OCI-LY1 (cell line): ENCODE measurements at regions not wholly inside any gene's neighbourhood (a gene's known extent, or its start where the extent isn't known, plus 50 kb on each side); places are given as distances from the start of the nearest gene placed in this dataset.
"Not testable (repeated sequence)": the region's sequence is repeated elsewhere in the genome, so short reads cannot be mapped to it uniquely, and the experiment has no call there.

Source experiments
- H2AFZ ChIP-seq: fragments of 200-600 bp; sonication (generic), shearing (Covaris generic); 2 replicates; pipeline ENCODE4 v1.6.0; 2014; ENCODE audit warnings: antibody characterized with exemption, mild to moderate bottlenecking, low read length
- H3F3A ChIP-seq: fragments of 200-600 bp; sonication (generic), shearing (Covaris generic); 2 replicates; pipeline ENCODE4 v1.6.0; 2014; ENCODE audit warnings: mild to moderate bottlenecking, antibody characterized with exemption, low read length, moderate library complexity; ENCODE audit not compliant: insufficient read depth
- H3K27ac ChIP-seq: fragments of 200-600 bp; sonication (generic); 2 replicates; pipeline ENCODE4 v1.5.1; 2014; ENCODE audit warnings: low read length, mixed run types, mild to moderate bottlenecking, low read depth; ENCODE audit not compliant: poor library complexity, severe bottlenecking
- H3K27me3 ChIP-seq: fragments of 200-600 bp; sonication (generic); 2 replicates; pipeline ENCODE4 v1.6.0; 2014; ENCODE audit warnings: antibody characterized with exemption, mild to moderate bottlenecking, low read length, moderate library complexity; ENCODE audit not compliant: insufficient read depth
- H3K36me3 ChIP-seq: fragments of 200-600 bp; sonication (generic); 2 replicates; pipeline ENCODE4 v1.6.1; 2014; ENCODE audit warnings: mild to moderate bottlenecking, antibody characterized with exemption, low read length, moderate library complexity, mixed read lengths; ENCODE audit not compliant: insufficient read depth
- H3K4me1 ChIP-seq: fragments of 200-600 bp; sonication (generic); 2 replicates; pipeline ENCODE4 v1.5.1; 2014; ENCODE audit warnings: mild to moderate bottlenecking, low read length, moderate library complexity; ENCODE audit not compliant: insufficient read depth, severe bottlenecking
- H3K4me2 ChIP-seq: fragments of 200-600 bp; sonication (generic), shearing (Covaris generic); 2 replicates; pipeline ENCODE4 v1.6.1; 2014; ENCODE audit warnings: low read length
- H3K4me3 ChIP-seq: fragments of 200-600 bp; sonication (generic); 2 replicates; pipeline ENCODE4 v1.5.1; 2014; ENCODE audit warnings: low read length, low read depth, mild to moderate bottlenecking, mixed read lengths; ENCODE audit not compliant: poor library complexity, severe bottlenecking
- H3K79me2 ChIP-seq: fragments of 200-600 bp; shearing (Covaris generic); 2 replicates; pipeline ENCODE4 v1.6.1; 2016; ENCODE audit warnings: mixed run types, low read length, mixed read lengths; ENCODE audit not compliant: insufficient read depth
- H3K9ac ChIP-seq: fragments of 200-600 bp; sonication (generic), shearing (Covaris generic); 2 replicates; pipeline ENCODE4 v1.6.1; 2014; ENCODE audit warnings: mild to moderate bottlenecking, low read length, mixed read lengths
- H3K9me2 ChIP-seq: fragments of 200-600 bp; sonication (generic), shearing (Covaris generic); 2 replicates; pipeline ENCODE4 v1.6.1; 2014; ENCODE audit warnings: low read depth, mild to moderate bottlenecking, low read length, mixed read lengths
- H3K9me3 ChIP-seq: fragments of 200-600 bp; shearing (Covaris generic); 2 replicates; pipeline ENCODE4 v1.6.1; 2014; ENCODE audit warnings: low read length, mixed read lengths
- H4K20me1 ChIP-seq: fragments of 200-600 bp; sonication (generic), shearing (Covaris generic); 2 replicates; pipeline ENCODE4 v1.6.0; 2016; ENCODE audit warnings: mild to moderate bottlenecking, low read length; ENCODE audit not compliant: insufficient read depth
- EZH2 ChIP-seq: fragments of 200-600 bp; sonication (generic), shearing (Covaris generic); IDR thresholded peaks from 2 replicates; pipeline ENCODE4 v1.8.0; 2017; ENCODE audit warnings: borderline replicate concordance, mixed run types, mild to moderate bottlenecking, antibody characterized with exemption, low read length, moderate library complexity, mixed read lengths
- TF ChIP-seq, protein P1 (sequence below): fragments of 200-600 bp; sonication (generic), shearing (Covaris generic); IDR thresholded peaks from 2 replicates; pipeline ENCODE4 v1.5.1; 2017; ENCODE audit warnings: mild to moderate bottlenecking, antibody characterized with exemption, low read length, moderate library complexity, mixed read lengths

- Histone ChIP-seq H2AFZ (no peak overlapping the region), H3K4me1 (no peaks in the 10 kb centered on the region), H3K9me2 (no peaks in the 10 kb centered on the region), H4K20me1 (no peaks in the 10 kb centered on the region), H3F3A (no peaks in the 10 kb centered on the region), H3K9ac (no peak overlapping the region), H3K36me3 (no peaks in the 10 kb centered on the region), H3K4me2 (no peak overlapping the region), H3K9me3 (no peaks in the 10 kb centered on the region), H3K27ac (no peak overlapping the region), H3K4me3 (no peak overlapping the region), H3K79me2 (no peaks in the 10 kb centered on the region), H3K27me3 (no peaks in the 10 kb centered on the region)
- TF ChIP-seq EZH2, result no peak
- TF ChIP-seq, protein P1, sequence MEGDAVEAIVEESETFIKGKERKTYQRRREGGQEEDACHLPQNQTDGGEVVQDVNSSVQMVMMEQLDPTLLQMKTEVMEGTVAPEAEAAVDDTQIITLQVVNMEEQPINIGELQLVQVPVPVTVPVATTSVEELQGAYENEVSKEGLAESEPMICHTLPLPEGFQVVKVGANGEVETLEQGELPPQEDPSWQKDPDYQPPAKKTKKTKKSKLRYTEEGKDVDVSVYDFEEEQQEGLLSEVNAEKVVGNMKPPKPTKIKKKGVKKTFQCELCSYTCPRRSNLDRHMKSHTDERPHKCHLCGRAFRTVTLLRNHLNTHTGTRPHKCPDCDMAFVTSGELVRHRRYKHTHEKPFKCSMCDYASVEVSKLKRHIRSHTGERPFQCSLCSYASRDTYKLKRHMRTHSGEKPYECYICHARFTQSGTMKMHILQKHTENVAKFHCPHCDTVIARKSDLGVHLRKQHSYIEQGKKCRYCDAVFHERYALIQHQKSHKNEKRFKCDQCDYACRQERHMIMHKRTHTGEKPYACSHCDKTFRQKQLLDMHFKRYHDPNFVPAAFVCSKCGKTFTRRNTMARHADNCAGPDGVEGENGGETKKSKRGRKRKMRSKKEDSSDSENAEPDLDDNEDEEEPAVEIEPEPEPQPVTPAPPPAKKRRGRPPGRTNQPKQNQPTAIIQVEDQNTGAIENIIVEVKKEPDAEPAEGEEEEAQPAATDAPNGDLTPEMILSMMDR, result no peak
These were observed 64.1 kb downstream of the CFAP44 start for GRCh38 chr3:113377158-113377557.

DNA sequence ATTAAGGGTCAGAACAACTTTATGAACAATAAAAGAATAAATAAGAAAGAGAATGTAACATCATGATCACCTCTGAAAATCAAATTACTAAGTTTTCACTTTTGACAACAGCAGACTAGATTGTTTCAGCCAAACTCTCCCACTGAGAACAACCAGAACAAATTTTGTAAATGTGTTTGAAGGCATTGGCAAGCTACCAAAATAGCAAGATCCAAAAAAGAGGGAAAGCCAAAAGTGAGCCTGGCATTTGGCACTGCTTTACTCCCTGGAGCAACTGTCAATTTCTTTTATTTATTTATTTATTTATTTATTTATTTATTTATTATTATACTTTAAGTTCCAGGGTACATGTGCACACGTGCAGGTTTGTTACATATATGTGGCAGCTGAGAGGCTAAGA is 67.2 kb downstream of the CFAP44 start:
- Histone ChIP-seq H3F3A (no peaks in the 10 kb centered on the region), H3K4me1 (no peaks in the 10 kb centered on the region), H3K9ac (no peak overlapping the region), H3K36me3 (no peaks in the 10 kb centered on the region), H4K20me1 (no peaks in the 10 kb centered on the region), H3K4me3 (no peak overlapping the region), H3K27ac (no peak overlapping the region), H3K27me3 (no peaks in the 10 kb centered on the region), H3K9me2 (no peaks in the 10 kb centered on the region), H3K79me2 (no peaks in the 10 kb centered on the region), H3K9me3 (no peaks in the 10 kb centered on the region), H2AFZ (no peak overlapping the region), H3K4me2 (no peak overlapping the region)
- TF ChIP-seq, protein P1, result no peak
- TF ChIP-seq EZH2, result no peak

GRCh38 chr3:113366800-113367199 is 74.5 kb downstream of the CFAP44 start:
- H3K79me2 ChIP-seq, H3K4me1 ChIP-seq, H3K9me2 ChIP-seq, H3K27me3 ChIP-seq, H3K9ac ChIP-seq, H3F3A ChIP-seq, H2AFZ ChIP-seq, H3K9me3 ChIP-seq, H3K4me2 ChIP-seq, H3K27ac ChIP-seq, H4K20me1 ChIP-seq, H3K4me3 ChIP-seq, H3K36me3 ChIP-seq: not testable (repeated sequence)

DNA sequence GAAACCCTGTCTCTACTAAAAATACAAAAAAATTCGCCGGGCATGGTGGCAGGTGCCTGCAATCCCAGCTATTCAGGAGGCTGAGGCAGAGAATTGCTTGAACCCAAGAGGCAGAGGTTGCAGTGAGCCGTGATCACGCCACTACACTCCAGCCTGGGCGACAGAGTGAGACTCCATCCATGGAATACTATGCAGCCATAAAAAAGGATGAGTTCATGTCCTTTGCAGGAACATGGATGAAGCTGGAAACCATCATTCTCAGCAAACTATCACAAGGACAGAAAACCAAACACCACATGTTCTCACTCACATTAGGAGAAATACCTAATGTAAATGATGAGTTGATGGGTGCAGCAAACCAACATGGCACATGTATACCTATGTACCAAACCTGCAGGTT is 86.0 kb downstream of the CFAP44 start:
- H3K27ac ChIP-seq, H3K4me3 ChIP-seq, H3K9ac ChIP-seq, H3K4me2 ChIP-seq, H4K20me1 ChIP-seq, H3K36me3 ChIP-seq, H3K9me3 ChIP-seq, H3K4me1 ChIP-seq, H3K9me2 ChIP-seq, H3K79me2 ChIP-seq, H3K27me3 ChIP-seq, H2AFZ ChIP-seq, H3F3A ChIP-seq: not testable (repeated sequence)
